Retinal pigment epithelial cell (primary cell): ENCODE measurements at regions not wholly inside any gene's neighbourhood (a gene's known extent, or its start where the extent isn't known, plus 50 kb on each side); places are given as distances from the start of the nearest gene placed in this dataset.

Experiments used
- DNase-seq: peaks from one replicate; pipeline ENCODE4 v3.0.0-alpha.2; 2010; ENCODE audit warnings: low read depth
- H3K4me3 ChIP-seq: 2 replicates; pipeline ENCODE4 v1.5.1; 2011; ENCODE audit warnings: mild to moderate bottlenecking, low read length, control low read depth, moderate library complexity
- TF ChIP-seq, protein P1 (sequence below): conservative IDR thresholded peaks from 2 replicates; pipeline ENCODE4 v1.5.1; 2011; ENCODE audit warnings: low read depth, low read length, control low read depth, inconsistent platforms

DNA sequence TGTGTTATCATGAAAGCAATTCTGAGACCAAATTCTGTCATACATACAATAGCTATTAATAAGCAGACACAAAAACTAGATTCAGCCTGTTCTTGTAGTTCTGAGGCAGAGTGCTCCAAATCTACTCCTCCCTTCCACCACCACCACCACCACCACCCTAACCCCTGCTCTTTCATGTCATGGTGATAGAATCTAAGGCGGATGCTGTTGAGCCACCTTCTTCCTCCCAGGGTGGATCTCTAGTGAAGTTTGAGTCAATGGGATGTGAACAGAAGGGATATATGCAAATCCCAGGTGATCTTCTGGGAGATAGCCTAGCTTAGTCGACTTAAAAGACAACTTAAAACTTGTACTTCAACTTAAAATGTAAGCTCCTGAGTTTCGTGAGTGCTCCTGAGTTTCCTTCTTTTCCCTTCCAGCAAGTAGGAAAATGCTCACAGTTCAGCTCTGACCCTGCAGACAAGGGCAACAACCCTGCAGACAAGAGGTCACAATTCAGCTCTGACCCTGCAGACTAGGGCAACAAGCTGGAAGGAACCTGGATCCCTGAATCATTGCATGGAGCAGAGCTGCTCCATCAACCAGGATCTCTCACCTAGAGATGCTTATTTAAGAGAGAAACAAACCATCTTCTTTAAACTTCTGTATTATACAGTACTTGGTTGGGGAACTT, 204.1 kb downstream of the TTC8 start:
- no peak overlapping the region for H3K4me3 ChIP-seq
- DNase-seq: no peak
- TF ChIP-seq, protein P1, sequence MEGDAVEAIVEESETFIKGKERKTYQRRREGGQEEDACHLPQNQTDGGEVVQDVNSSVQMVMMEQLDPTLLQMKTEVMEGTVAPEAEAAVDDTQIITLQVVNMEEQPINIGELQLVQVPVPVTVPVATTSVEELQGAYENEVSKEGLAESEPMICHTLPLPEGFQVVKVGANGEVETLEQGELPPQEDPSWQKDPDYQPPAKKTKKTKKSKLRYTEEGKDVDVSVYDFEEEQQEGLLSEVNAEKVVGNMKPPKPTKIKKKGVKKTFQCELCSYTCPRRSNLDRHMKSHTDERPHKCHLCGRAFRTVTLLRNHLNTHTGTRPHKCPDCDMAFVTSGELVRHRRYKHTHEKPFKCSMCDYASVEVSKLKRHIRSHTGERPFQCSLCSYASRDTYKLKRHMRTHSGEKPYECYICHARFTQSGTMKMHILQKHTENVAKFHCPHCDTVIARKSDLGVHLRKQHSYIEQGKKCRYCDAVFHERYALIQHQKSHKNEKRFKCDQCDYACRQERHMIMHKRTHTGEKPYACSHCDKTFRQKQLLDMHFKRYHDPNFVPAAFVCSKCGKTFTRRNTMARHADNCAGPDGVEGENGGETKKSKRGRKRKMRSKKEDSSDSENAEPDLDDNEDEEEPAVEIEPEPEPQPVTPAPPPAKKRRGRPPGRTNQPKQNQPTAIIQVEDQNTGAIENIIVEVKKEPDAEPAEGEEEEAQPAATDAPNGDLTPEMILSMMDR: no peak

GRCh38 chr14:89029961-89030694, 205.7 kb downstream of the TTC8 start:
- TF ChIP-seq, protein P1: no peak
- DNase-seq: no peak
- no peak overlapping the region for H3K4me3 ChIP-seq

- no peak for DNase-seq
- TF ChIP-seq, protein P1: no peak
- H3K4me3 ChIP-seq: no peak overlapping the region
Observed at GRCh38 chr14:89030921-89031320, 206.5 kb downstream of the TTC8 start.

GRCh38 chr14:89032086-89032649, 207.7 kb downstream of the TTC8 start:
- TF ChIP-seq, protein P1: no peak

DNA sequence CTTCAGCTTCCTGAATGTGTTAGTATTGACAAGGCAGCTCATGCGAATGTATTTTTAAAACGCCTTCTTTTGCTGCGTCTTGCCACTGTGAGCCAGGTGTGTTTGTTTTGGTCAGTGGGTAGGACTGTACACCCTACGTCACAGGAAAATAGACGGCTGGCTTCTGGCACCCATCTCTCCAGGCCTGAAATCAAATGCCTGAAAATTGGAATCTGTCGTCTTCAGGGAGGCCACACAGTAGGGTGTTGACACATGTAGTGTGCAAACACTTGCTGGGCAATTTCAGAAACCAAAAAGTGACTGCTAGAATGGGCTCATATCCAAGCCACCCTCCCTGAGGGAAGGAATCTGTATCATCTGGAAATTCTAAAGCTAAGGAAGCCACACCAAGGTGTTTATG, 209.3 kb downstream of the TTC8 start:
- no peak for DNase-seq
- no peak overlapping the region for H3K4me3 ChIP-seq
- TF ChIP-seq, protein P1: no peak

More at GRCh38 chr14:89032086-89032649, 207.7 kb downstream of the TTC8 start:
- DNase-seq: no peak
- H3K4me3 ChIP-seq: no peak overlapping the region

DNA sequence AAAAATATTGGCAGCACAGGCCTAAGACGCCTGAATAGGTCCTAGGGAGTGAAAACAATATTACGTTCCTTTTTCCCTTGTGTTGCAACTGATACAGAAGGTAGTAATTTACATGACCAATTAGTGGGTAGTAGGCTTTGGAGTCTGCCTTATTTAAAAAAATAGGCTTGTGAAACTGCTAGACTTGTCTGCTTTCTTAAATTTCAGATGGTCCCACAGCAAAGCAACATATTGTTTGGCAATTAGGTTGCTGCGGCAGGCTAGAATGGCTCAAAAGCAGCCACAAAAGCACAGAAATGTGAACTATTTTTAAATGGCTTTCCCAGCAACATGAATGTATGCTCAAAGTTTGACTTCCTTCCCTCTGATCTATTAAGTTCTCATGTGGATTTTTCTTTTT, 211.9 kb downstream of the TTC8 start:
- DNase-seq: no peak
- no peak overlapping the region for H3K4me3 ChIP-seq
- TF ChIP-seq, protein P1: no peak

DNA sequence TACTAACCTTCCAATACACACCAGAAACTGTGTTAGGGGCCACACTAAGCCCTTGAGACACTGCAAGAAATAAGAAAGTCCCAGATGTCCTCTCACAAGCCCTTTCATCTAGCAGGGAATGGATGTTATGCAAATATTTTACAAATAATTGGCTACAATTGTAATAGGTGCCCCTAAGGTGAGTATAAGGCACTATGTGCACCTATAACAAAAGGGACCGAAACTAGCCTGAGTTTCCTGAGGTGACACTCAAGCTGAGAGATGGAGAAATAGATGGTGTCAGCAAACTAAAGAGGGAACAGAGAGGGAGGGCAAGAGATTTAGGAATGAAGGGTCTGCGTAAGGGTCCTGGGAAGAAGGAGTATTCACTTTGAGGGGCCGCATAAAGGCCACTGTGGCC, 212.6 kb downstream of the TTC8 start:
- TF ChIP-seq, protein P1: no peak
- H3K4me3 ChIP-seq: no peak overlapping the region
- DNase-seq: no peak
